ENCODE measurements at regions not wholly inside any gene's neighbourhood (a gene's known extent, or its start where the extent isn't known, plus 50 kb on each side); places are given as distances from the start of the nearest gene placed in this dataset.

DNA sequence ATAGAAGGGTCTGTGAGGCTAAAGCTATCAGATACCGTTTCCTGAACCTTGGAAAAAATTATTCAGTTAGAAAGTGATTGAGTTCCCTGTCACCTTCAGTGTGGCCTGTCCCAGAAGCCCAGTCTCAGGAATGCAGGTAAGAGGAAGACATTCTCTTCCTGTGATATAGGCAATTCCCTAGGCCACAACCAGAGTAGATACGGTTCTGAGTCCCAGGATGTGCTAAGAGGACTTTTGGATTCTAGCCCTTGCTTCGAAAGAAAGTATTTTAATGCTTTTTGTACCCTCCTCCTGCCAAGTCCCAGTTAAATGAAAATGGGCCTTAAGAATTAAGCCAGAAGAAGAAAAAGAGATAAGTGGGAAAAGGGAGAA lies 313.5 kb upstream of the PLXNA2 start:
- Histone ChIP-seq H2AFZ (ENCODE audit: low read depth, low read length) (no peak overlapping the region), H3K4me3 (ENCODE audit: low read length) (no peak overlapping the region), H3K36me3 (ENCODE audit: insufficient read depth, low read length) (no peaks in the 10 kb centered on the region), H3K9me3 (ENCODE audit: low read length) (no peaks in the 10 kb centered on the region), H3K27me3 (ENCODE audit: insufficient read depth, low read length) (peaks cover 6% of the 10 kb centered on the region), H3K4me1 (ENCODE audit: insufficient read depth, low read length) (no peaks in the 10 kb centered on the region)

DNA sequence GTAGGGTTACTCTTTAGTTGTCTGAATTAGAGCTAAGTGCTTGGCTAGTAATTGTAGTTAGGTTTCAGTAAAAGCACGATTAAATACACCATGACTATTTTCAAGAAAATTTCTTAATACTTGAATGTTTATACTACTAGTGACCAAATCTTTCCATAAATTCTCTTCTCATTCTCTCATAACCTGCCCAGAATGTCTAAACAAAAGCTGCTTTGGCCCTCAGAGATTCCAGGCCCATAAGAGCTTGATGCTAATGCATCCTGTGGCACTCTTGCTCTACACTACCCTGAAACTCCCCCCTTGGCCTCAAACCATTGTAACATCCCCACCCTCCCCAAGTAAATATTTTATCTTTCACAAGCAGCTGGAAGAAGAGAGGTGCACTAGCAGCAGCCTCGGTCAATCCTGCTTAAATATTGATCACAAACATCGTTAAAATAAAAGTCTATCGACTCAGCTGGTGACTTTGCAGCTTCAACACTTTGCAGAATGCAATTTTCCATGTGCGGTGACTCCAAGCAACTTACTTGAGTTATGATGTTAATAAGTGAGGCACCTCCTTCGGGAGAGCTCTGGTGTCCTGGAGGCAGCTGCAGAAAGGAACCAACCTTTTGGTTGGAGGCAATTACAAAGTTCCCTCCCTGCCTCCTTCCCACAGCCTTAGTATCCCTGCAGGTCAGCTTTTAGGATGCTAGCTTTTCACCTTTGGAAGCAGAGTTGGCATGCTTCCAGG lies 315.6 kb upstream of the PLXNA2 start:
- no peaks in the 10 kb centered on the region for H3K36me3 ChIP-seq (ENCODE audit: insufficient read depth, low read length)
- no peak overlapping the region for H2AFZ ChIP-seq (ENCODE audit: low read depth, low read length)
- H3K4me3 ChIP-seq (ENCODE audit: low read length): no peak overlapping the region
- no peaks in the 10 kb centered on the region for H3K9me3 ChIP-seq (ENCODE audit: low read length)
- no peaks in the 10 kb centered on the region for H3K4me1 ChIP-seq (ENCODE audit: insufficient read depth, low read length)
- peaks cover 6% of the 10 kb centered on the region for H3K27me3 ChIP-seq (ENCODE audit: insufficient read depth, low read length)

- no peak overlapping the region for H3K4me3 ChIP-seq (ENCODE audit: low read length)
- no peak overlapping the region for H2AFZ ChIP-seq (ENCODE audit: low read depth, low read length)
Observed at GRCh38 chr1:208562151-208562960, 318.2 kb upstream of the PLXNA2 start.

DNA sequence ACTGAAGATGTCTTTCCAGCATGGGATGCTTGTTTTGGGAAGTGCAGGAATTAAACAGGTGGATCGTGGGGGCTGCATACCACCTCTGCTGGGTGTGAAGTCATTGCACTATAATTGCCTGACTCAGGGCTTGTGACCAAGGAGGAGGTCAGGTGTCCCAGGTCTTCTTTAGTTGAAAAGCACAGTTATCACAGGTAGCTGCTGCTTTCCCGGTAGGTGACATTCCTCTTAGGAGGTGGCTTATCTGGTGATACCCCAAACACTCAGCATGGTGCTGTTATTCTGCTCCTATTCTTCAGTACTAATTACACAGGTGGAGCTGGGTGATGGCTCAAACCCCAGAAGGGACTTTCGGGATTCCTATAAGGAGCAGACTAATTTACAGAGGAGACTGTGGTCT lies 320.3 kb upstream of the PLXNA2 start:
- no peak overlapping the region for H3K4me3 ChIP-seq (ENCODE audit: low read length)

More at GRCh38 chr1:208562151-208562960, 318.2 kb upstream of the PLXNA2 start:
- Histone ChIP-seq H3K4me1 (ENCODE audit: insufficient read depth, low read length) (no peaks in the 10 kb centered on the region), H3K27me3 (ENCODE audit: insufficient read depth, low read length) (peaks cover 6% of the 10 kb centered on the region), H3K9me3 (ENCODE audit: low read length) (no peaks in the 10 kb centered on the region), H3K36me3 (ENCODE audit: insufficient read depth, low read length) (no peaks in the 10 kb centered on the region)

GRCh38 chr1:208565756-208566440 lies 321.7 kb upstream of the PLXNA2 start:
- Histone ChIP-seq H3K4me1 (ENCODE audit: insufficient read depth, low read length) (no peaks in the 10 kb centered on the region), H3K27me3 (ENCODE audit: insufficient read depth, low read length) (peaks cover 4% of the 10 kb centered on the region), H3K9me3 (ENCODE audit: low read length) (no peaks in the 10 kb centered on the region), H2AFZ (ENCODE audit: low read depth, low read length) (no peak overlapping the region), H3K36me3 (ENCODE audit: insufficient read depth, low read length) (no peaks in the 10 kb centered on the region), H3K4me3 (ENCODE audit: low read length) (no peak overlapping the region)

More for the DNA sequence above, 320.3 kb upstream of the PLXNA2 start:
- H3K9me3 ChIP-seq (ENCODE audit: low read length): no peaks in the 10 kb centered on the region
- no peaks in the 10 kb centered on the region for H3K36me3 ChIP-seq (ENCODE audit: insufficient read depth, low read length)
- H3K4me1 ChIP-seq (ENCODE audit: insufficient read depth, low read length): no peaks in the 10 kb centered on the region
- H3K27me3 ChIP-seq (ENCODE audit: insufficient read depth, low read length): peaks cover 6% of the 10 kb centered on the region
- H2AFZ ChIP-seq (ENCODE audit: low read depth, low read length): no peak overlapping the region

DNA sequence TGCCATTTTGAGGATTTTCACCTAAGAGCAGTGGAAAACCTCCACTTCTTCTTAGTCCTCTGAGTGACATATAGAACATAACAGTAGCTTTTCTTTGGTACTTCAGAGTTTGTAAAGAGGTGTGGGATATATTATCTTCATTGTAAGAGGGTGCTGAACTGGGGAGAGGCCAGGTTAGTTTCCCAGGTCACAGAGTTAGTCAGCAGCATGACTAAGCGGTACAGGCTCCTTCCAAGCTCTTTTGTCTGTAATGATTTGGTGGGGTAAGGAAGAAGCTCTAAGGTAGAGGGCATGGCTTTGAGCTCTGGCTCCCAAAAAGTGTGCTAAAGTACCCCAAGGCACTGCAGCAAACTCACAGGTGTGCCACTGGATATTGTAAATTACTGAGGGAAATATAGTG lies 325.0 kb upstream of the PLXNA2 start:
- Histone ChIP-seq H3K4me3 (ENCODE audit: low read length) (no peak overlapping the region), H3K4me1 (ENCODE audit: insufficient read depth, low read length) (no peaks in the 10 kb centered on the region), H3K27me3 (ENCODE audit: insufficient read depth, low read length) (no peaks in the 10 kb centered on the region), H2AFZ (ENCODE audit: low read depth, low read length) (no peak overlapping the region), H3K9me3 (ENCODE audit: low read length) (no peaks in the 10 kb centered on the region), H3K36me3 (ENCODE audit: insufficient read depth, low read length) (no peaks in the 10 kb centered on the region)

GRCh38 chr1:208570362-208570761 lies 326.2 kb upstream of the PLXNA2 start:
- no peaks in the 10 kb centered on the region for H3K4me1 ChIP-seq (ENCODE audit: insufficient read depth, low read length)
- no peaks in the 10 kb centered on the region for H3K9me3 ChIP-seq (ENCODE audit: low read length)
- H3K27me3 ChIP-seq (ENCODE audit: insufficient read depth, low read length): no peaks in the 10 kb centered on the region
- H3K4me3 ChIP-seq (ENCODE audit: low read length): no peak overlapping the region
- H3K36me3 ChIP-seq (ENCODE audit: insufficient read depth, low read length): no peaks in the 10 kb centered on the region
- H2AFZ ChIP-seq (ENCODE audit: low read depth, low read length): no peak overlapping the region

GRCh38 chr1:208576425-208576824 lies 332.2 kb upstream of the PLXNA2 start:
- Histone ChIP-seq H3K36me3 (ENCODE audit: insufficient read depth, low read length) (no peaks in the 10 kb centered on the region), H3K9me3 (ENCODE audit: low read length) (no peaks in the 10 kb centered on the region), H3K4me3 (ENCODE audit: low read length) (no peak overlapping the region), H3K4me1 (ENCODE audit: insufficient read depth, low read length) (no peaks in the 10 kb centered on the region), H2AFZ (ENCODE audit: low read depth, low read length) (no peak overlapping the region), H3K27me3 (ENCODE audit: insufficient read depth, low read length) (no peaks in the 10 kb centered on the region)

DNA sequence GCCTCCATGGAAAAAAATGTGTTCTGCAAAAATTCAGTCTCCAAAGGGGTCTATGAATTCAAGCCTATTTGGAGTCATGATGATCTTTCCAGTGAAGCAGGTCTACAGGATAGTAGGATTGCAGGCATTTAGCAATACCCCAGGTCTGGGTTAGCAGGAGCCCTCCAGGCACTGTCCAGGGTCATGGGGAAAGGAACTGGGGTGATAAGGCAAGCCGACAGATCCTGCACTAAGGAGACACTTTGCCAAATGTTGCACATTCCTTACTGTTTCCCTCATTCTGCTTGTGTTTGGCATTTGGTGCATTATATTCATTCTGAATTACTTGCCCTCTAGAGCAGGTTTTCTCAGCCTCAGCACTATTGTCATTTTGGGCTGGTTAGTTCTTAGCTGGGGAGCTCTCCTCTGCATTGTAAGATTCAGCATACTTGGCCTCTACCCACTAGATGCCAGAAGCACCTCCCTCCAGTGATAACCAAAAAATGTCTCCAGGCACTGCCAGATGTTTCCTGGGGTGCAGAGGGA lies 333.3 kb upstream of the PLXNA2 start:
- H3K9me3 ChIP-seq (ENCODE audit: low read length): no peaks in the 10 kb centered on the region
- H3K4me3 ChIP-seq (ENCODE audit: low read length): no peak overlapping the region
- H3K27me3 ChIP-seq (ENCODE audit: insufficient read depth, low read length): no peaks in the 10 kb centered on the region
- no peaks in the 10 kb centered on the region for H3K4me1 ChIP-seq (ENCODE audit: insufficient read depth, low read length)
- no peak overlapping the region for H2AFZ ChIP-seq (ENCODE audit: low read depth, low read length)
- H3K36me3 ChIP-seq (ENCODE audit: insufficient read depth, low read length): no peaks in the 10 kb centered on the region

- Histone ChIP-seq H3K4me3 (ENCODE audit: low read length) (no peak overlapping the region), H3K36me3 (ENCODE audit: insufficient read depth, low read length) (no peaks in the 10 kb centered on the region), H3K9me3 (ENCODE audit: low read length) (no peaks in the 10 kb centered on the region), H3K27me3 (ENCODE audit: insufficient read depth, low read length) (no peaks in the 10 kb centered on the region), H2AFZ (ENCODE audit: low read depth, low read length) (no peak overlapping the region), H3K4me1 (ENCODE audit: insufficient read depth, low read length) (no peaks in the 10 kb centered on the region)
Observed at GRCh38 chr1:208581209-208581608, 337.0 kb upstream of the PLXNA2 start.

- Histone ChIP-seq H3K36me3 (ENCODE audit: insufficient read depth, low read length) (no peaks in the 10 kb centered on the region), H3K4me3 (ENCODE audit: low read length) (no peak overlapping the region), H3K9me3 (ENCODE audit: low read length) (no peaks in the 10 kb centered on the region), H3K4me1 (ENCODE audit: insufficient read depth, low read length) (no peaks in the 10 kb centered on the region), H3K27me3 (ENCODE audit: insufficient read depth, low read length) (no peaks in the 10 kb centered on the region), H2AFZ (ENCODE audit: low read depth, low read length) (no peak overlapping the region)
Observed at GRCh38 chr1:208581667-208582066, 337.5 kb upstream of the PLXNA2 start.

DNA sequence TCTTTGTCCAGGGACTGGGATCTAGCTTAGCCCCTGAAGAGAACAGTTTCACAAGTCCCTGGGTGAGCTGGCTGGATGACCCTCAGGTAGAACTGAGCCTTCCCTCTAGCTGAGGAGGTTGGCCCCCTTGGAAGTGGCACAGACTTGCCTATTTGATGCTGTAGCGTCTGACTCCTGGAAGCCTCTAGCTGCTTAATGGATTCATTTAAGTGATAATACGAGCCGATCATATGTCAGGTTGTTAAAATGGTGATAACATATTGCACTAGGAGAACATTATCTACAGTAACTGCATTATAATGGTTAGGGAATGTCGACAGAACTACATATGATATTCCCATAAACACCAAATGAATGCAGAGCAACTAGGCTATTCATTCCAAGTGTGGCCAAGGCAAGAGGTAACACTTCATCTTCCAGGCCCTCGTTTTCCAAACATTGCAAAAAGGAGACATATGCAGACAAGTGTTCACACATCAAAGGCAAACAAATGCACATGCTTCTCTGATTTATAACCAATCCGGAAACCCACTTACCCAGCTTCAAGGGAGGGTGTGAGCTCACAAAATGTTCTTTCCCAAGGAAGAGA lies 340.1 kb upstream of the PLXNA2 start:
- Histone ChIP-seq H3K4me3 (ENCODE audit: low read length) (no peak overlapping the region), H3K36me3 (ENCODE audit: insufficient read depth, low read length) (no peaks in the 10 kb centered on the region), H3K4me1 (ENCODE audit: insufficient read depth, low read length) (no peaks in the 10 kb centered on the region), H2AFZ (ENCODE audit: low read depth, low read length) (no peak overlapping the region), H3K27me3 (ENCODE audit: insufficient read depth, low read length) (no peaks in the 10 kb centered on the region), H3K9me3 (ENCODE audit: low read length) (no peaks in the 10 kb centered on the region)

DNA sequence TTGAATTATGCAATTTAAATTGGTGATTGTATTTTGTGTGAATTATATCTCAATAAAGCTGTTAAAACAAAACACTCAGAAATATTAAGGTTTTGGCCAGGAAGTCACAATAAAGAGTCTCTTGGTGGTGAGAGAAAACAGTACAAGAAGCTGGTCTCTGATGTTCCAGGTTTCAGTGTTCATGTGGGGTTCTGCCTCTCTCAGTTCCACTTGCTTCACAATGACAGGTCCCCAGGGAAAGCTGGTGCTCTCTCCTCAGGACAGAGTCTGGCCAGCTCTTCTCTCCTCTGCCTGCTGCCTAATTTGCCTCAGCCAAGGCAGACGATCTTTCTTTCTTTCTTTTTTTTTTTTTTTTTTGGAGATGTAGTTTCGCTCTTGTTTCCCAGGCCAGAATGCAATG lies 342.9 kb upstream of the PLXNA2 start:
- H2AFZ ChIP-seq (ENCODE audit: low read depth, low read length): no peak overlapping the region
- H3K9me3 ChIP-seq (ENCODE audit: low read length): no peaks in the 10 kb centered on the region
- H3K4me3 ChIP-seq (ENCODE audit: low read length): no peak overlapping the region
- H3K27me3 ChIP-seq (ENCODE audit: insufficient read depth, low read length): no peaks in the 10 kb centered on the region
- no peaks in the 10 kb centered on the region for H3K4me1 ChIP-seq (ENCODE audit: insufficient read depth, low read length)
- H3K36me3 ChIP-seq (ENCODE audit: insufficient read depth, low read length): no peaks in the 10 kb centered on the region
